C4-2B (cell line): ENCODE measurements at regions not wholly inside any gene's neighbourhood (a gene's known extent, or its start where the extent isn't known, plus 50 kb on each side); places are given as distances from the start of the nearest gene placed in this dataset.

Source experiments
- H3K27ac ChIP-seq: fragments of 450-650 bp; 2 replicates; pipeline ENCODE4 v1.5.1; 2017
- ZFX ChIP-seq: fragments of 450-650 bp; IDR thresholded peaks from 2 replicates; pipeline ENCODE4 v1.6.1; 2017
- TF ChIP-seq, protein P1 (sequence below): fragments of 450-650 bp; conservative IDR thresholded peaks from 2 replicates; pipeline ENCODE4 v1.5.1; 2017; ENCODE audit warnings: mild to moderate bottlenecking

DNA sequence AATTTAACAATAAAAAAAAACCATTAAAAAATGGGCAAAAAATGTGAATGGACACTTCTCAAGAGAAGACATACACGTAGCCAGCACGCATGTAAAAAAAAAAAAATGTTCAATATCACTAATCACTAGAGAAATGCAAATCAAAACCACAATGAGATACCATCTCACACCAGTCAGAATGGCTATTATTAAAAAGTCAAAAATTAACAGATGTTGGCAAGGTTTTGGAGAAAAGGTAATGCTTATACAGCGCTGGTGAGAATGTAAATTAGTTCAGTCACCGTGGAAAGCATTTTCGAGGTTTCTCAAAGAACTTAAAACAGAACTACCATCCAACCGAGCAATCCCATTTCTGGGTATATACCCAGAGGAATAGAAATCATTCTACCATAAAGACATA lies 1091.5 kb upstream of the B3GALT2 start:
- no peak overlapping the region for H3K27ac ChIP-seq
- TF ChIP-seq, protein P1, sequence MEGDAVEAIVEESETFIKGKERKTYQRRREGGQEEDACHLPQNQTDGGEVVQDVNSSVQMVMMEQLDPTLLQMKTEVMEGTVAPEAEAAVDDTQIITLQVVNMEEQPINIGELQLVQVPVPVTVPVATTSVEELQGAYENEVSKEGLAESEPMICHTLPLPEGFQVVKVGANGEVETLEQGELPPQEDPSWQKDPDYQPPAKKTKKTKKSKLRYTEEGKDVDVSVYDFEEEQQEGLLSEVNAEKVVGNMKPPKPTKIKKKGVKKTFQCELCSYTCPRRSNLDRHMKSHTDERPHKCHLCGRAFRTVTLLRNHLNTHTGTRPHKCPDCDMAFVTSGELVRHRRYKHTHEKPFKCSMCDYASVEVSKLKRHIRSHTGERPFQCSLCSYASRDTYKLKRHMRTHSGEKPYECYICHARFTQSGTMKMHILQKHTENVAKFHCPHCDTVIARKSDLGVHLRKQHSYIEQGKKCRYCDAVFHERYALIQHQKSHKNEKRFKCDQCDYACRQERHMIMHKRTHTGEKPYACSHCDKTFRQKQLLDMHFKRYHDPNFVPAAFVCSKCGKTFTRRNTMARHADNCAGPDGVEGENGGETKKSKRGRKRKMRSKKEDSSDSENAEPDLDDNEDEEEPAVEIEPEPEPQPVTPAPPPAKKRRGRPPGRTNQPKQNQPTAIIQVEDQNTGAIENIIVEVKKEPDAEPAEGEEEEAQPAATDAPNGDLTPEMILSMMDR = no peak

DNA sequence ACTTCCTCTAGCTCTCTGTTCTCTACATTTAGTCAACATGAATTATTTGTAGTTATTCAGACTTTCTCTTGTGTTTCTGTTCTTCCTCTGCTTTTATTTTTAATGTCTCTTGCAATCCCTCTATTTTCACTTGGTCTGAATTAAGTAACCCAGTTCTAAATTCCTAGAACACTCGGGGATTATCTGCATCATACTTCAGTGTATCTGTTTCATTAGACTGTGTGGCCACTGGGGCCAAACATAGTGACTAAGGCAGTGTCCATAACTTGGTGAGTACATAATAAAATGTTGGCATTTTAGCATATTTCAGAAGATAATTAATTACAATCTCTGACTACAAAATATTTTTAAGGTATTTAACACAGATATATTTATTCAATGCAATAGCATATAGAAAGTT lies 1087.2 kb upstream of the B3GALT2 start:
- TF ChIP-seq, protein P1 = no peak
- no peak for TF ChIP-seq ZFX
- H3K27ac ChIP-seq = no peak overlapping the region

DNA sequence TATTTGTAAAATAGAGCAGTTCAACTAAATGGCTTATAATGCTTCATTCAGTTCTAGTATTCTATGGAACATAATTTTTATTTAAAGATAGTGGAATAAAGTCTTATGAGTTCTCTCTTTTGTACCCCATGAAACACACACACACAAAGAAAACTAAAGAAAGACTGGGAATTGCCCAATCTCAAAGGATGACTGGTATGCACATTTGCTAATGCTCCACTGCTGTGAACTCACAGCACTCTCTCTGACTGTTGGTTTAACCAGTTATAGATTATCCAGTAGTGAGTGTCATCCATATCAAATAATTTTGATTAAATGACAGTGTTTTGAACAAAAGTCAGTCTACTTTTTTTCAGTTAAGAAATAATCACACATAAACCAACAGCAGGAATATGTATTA lies 1082.4 kb upstream of the B3GALT2 start:
- TF ChIP-seq, protein P1 = no peak
- TF ChIP-seq ZFX = no peak
- H3K27ac ChIP-seq = no peak overlapping the region

DNA sequence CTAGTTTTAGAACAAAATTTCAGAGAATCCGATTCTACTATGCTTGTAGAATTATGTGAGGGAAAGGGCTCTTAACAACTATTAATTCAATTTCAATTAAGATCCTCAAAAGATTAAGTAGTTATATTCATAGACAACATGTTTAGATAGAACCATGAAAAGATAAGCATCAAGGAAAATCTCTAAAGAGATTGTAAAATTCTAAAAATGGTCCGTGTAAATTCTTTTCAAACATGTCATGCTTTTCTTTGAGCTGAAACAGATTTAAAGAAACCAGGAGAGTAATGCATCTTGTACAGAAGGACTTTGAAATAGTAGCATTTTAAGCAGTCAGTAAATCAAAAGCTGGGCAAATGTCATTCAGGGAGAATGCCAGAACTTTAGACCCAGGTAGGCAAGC lies 1080.6 kb upstream of the B3GALT2 start:
- no peak overlapping the region for H3K27ac ChIP-seq
- no peak for TF ChIP-seq ZFX
- TF ChIP-seq, protein P1 = no peak

DNA sequence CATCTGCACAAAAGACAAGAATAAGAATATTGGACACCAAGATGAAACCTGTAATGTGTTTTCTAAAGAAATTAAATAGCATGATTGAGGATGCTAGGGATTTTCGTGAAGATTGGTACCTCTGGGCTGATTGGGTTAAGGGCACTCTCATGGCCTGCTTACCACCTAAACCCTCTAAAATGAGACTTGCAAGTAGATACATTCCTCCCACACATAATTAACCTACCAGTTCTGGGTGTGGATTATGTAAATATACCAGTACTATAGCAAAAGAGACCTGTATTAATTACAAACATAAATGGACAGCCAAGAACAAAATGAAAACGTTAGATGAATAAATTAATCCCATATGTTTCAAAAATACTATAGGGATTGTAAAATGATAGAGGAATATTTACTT lies 1069.6 kb upstream of the B3GALT2 start:
- TF ChIP-seq ZFX = no peak
- TF ChIP-seq, protein P1 = no peak
- H3K27ac ChIP-seq = no peak overlapping the region

DNA sequence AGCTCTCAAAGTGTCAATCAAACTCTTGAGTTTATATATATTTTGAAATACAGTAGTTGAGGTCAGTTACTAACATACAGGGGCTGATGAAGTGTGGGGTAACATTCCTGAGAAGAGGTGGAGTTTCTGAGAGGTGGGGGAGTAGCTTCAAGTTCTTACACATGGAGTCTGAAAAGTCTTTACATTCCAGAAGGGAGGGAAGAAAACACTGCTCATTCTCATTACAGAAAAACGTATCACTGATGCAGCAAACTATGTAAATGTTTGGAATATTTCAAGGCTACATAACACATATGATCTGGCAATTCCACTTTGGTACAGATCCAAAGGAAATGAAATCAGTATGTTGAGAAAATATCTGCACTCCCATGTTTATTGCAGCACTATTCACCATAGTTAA lies 1065.8 kb upstream of the B3GALT2 start:
- no peak overlapping the region for H3K27ac ChIP-seq
- TF ChIP-seq ZFX = no peak
- TF ChIP-seq, protein P1 = no peak

DNA sequence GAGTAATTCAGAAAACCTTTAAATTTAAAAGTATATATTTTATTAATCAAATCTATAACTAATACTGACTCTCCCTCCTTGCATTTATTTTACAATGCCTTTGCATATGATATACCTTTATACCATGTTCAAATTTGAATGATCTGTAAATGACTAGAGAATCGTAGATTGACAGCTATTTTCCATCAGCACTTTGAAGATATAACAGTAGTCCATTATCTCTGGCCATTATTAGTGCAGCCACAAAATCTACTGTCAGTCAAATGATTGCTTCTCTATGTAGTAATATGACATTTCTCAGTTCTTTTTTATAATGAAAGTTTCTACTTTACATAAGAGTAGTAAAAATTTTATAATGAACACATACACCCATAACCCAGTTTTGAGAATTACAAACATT lies 1054.8 kb upstream of the B3GALT2 start:
- TF ChIP-seq, protein P1 = no peak
- no peak for TF ChIP-seq ZFX
- no peak overlapping the region for H3K27ac ChIP-seq
